Fibroblast of pulmonary artery (primary cell): ENCODE measurements at regions not wholly inside any gene's neighbourhood (a gene's known extent, or its start where the extent isn't known, plus 50 kb on each side); places are given as distances from the start of the nearest gene placed in this dataset.

Experiments used
- DNase-seq: peaks from one replicate; pipeline ENCODE4 v3.0.0-alpha.2; 2010; ENCODE audit warnings: low read depth
- H3K4me3 ChIP-seq: replicated peaks from 2 replicates; pipeline ENCODE4 v1.5.1; 2011; ENCODE audit warnings: low read depth, mild to moderate bottlenecking, control low read depth, low read length, moderate library complexity
- TF ChIP-seq, protein P1 (sequence below): IDR thresholded peaks from 2 replicates; pipeline ENCODE4 v1.5.1; 2011; ENCODE audit warnings: mild to moderate bottlenecking, control low read depth, low read length, inconsistent platforms; ENCODE audit errors: missing control alignments

DNA sequence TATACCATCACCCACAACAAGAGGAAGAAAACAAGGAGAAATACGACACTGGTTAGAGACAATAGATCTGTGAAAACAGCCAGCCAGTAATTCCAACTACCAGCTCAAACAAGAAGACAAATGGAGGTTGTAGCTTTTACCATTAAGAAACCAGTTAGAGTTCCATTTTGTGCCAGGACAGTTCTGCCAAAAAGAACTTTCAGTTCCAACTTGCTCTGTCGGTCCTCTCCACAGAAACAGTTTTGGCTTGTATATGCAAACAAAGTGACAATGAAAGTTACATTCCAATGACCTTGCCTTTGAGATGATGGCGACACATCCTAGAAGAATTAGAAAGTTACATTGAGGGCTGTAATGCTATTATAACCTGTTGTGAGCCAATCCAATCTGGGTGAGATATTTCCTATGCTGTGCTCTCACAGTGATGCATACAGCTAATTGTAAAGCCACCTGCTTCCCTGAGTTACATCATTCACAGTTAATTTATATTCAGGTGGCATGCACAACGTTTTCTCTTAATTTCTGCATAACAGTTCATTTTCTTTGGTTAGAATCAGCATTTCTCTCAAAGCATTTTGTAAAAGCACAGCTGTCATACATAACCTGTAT, 1378.4 kb upstream of the PIK3C3 start:
- TF ChIP-seq, protein P1, sequence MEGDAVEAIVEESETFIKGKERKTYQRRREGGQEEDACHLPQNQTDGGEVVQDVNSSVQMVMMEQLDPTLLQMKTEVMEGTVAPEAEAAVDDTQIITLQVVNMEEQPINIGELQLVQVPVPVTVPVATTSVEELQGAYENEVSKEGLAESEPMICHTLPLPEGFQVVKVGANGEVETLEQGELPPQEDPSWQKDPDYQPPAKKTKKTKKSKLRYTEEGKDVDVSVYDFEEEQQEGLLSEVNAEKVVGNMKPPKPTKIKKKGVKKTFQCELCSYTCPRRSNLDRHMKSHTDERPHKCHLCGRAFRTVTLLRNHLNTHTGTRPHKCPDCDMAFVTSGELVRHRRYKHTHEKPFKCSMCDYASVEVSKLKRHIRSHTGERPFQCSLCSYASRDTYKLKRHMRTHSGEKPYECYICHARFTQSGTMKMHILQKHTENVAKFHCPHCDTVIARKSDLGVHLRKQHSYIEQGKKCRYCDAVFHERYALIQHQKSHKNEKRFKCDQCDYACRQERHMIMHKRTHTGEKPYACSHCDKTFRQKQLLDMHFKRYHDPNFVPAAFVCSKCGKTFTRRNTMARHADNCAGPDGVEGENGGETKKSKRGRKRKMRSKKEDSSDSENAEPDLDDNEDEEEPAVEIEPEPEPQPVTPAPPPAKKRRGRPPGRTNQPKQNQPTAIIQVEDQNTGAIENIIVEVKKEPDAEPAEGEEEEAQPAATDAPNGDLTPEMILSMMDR = no peak
- DNase-seq = no peak
- H3K4me3 ChIP-seq = no peak overlapping the region

DNA sequence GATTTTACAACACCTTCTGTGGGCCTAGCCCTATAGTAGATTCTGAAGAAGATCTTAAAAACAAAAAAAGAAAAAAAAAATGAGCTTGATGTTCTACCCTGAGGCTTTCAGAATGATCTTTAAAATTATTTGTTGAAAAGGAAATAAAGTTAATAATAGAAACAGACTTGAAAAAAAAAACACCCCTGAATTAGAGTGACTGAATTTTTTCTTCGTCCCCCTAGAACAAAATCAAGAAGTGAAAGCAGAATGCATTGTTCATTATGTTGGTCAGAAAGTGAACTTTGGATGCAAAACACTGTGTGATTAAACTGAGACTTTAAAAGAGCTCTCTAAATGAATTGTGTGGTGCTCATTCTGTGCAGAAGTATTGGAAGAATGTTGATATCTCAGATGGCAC, 1384.4 kb upstream of the PIK3C3 start:
- DNase-seq = no peak
- TF ChIP-seq, protein P1 = no peak

DNA sequence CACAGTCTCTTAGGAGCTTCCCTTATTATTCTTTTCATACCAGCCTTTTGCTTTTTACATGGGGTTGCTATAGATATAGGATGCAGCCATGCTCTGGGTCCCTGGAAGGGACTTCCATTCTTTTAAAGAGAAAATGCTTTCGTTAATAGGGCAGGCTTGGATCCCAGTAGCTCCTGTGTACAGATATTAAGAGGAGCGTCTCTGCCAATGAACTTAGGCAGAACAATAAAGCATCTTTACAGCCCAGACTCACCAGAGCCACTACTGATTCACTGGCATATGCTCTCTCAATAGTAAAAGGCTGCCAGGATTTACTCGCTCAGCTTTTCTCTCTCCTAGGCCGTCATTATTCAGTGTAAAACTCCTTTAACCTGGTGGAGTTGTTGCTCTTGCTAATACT, 1385.4 kb upstream of the PIK3C3 start:
- TF ChIP-seq, protein P1 = no peak
- no peak overlapping the region for H3K4me3 ChIP-seq
- no peak for DNase-seq

More for the DNA sequence above, 1384.4 kb upstream of the PIK3C3 start:
- no peak overlapping the region for H3K4me3 ChIP-seq

DNA sequence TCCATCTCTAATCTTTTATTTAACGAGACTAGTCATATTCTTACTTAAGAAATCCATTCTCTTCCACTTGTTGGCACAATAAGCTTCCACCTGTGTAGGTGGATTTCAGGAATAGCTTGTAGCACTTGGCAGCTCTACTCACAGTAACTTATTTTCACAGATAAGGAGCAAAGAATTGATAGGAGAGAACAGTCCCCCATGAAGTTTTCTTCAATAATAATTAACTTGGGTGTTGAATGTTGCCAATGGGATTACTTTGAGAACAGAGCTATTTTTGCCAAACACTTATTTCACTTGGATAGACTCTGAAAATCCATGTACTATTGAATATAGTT, 1388.6 kb upstream of the PIK3C3 start:
- TF ChIP-seq, protein P1 = no peak
- DNase-seq = no peak

DNA sequence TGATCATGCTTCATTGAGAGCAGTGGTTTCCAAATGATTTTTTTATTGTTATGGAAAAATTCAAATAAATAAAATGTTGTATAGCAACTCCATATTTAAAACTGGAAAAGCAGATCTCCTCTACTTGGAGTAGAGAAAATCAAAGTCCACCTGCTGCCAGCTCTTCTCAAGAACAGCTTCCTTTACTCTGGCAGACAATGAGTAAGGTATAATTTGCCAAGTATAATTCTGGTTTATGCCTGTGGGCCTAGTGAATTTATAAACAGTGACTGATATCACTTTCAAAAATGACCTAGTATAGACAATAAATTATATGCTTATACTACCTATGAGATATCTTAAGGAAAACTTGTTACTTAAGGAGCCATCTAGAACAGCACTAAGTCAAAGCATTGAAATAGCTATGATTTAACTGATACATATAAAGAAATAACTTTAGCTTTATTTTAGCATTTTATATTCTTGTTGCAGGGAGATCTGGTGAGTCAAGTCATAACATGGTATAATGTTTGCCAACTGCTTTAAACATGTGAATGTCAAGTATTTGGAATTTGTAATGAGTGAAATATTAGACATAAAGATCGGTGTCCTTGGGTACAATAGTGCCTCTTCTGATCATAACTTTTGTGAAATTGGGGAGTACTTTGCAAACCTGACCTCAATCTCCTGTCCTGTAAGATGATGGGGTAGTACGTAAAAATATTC, 1389.1 kb upstream of the PIK3C3 start:
- no peak overlapping the region for H3K4me3 ChIP-seq
- DNase-seq = no peak
- TF ChIP-seq, protein P1 = no peak

More for the DNA sequence above, 1388.6 kb upstream of the PIK3C3 start:
- no peak overlapping the region for H3K4me3 ChIP-seq

DNA sequence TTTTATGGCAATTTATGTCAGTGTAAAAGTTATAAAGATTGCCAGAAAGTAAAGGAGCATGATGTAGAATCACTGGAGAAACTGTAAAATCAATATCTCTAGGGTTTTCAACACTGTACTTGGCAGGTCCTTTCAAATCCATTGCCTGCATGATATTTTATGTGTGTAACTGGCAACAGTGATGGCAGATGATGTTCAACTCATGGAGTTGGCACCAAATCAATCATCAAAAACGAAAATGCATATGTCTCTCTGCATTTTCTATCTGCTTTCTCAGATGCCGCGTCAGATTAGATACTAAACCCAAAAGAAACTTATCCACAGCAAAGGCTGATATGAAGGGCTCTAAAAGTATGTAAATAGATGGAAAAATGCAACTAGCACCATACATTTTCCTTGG, 1395.5 kb upstream of the PIK3C3 start:
- no peak overlapping the region for H3K4me3 ChIP-seq
- TF ChIP-seq, protein P1 = no peak
- DNase-seq = no peak
